ENCODE measurements at regions not wholly inside any gene's neighbourhood (a gene's known extent, or its start where the extent isn't known, plus 50 kb on each side); places are given as distances from the start of the nearest gene placed in this dataset.

DNA sequence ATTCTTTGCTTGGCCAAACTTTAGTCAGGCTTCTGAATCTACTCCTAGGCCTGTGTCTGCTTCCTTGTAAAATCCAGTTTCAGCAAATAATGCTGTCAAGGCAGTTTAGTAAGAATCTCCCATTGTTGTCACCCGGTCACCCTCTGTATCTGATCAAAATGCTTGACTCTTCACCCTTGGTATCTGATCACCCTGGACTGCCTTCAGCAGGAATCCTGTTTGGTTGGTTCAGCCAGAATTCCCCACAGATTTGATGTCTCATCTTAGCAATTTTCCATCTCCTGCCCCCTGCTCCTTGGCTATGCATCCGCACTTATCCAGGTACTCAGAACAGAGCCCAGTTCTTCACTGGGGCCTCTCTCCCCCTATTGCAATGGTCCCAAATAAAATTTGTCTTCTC lies 172.4 kb upstream of the UBL3 start:
- Histone ChIP-seq H3K9me1 (ENCODE audit: control insufficient read depth, insufficient read depth, low read length) (no peaks in the 10 kb centered on the region), H3K36me3 (ENCODE audit: control insufficient read depth, insufficient read depth, low read length) (no peaks in the 10 kb centered on the region), H2AFZ (ENCODE audit: low read depth, low read length) (no peak overlapping the region), H3K27me3 (ENCODE audit: control insufficient read depth in 2 of 2, insufficient read depth in 2 of 2, low read length in 2 of 2) (peaks cover 0 to 11% of the 10 kb centered on the region in 2 experiments; a peak in 2 of 5 replicates), H3K9me3 (replicated peaks; ENCODE audit: control insufficient read depth, insufficient read depth, low read depth, low read length) (no peaks in the 10 kb centered on the region), H3K79me2 (ENCODE audit: control insufficient read depth, insufficient read depth, low read length) (no peaks in the 10 kb centered on the region), H3K4me2 (ENCODE audit: insufficient read depth, low read length) (no peak overlapping the region), H3K27ac (ENCODE audit: extremely low read depth, low read depth, low read length) (no peak overlapping the region), H3K4me3 (no peak overlapping the region), H3K9ac (ENCODE audit: insufficient read depth in 1 of 2, low read depth in 2 of 2, low read length in 2 of 2) (no peak overlapping the region), H4K20me1 (replicated peaks; ENCODE audit: control insufficient read depth, insufficient read depth, low read length) (0 out of 2 replicates have a peak, but pooled peaks cover 3% of the 10 kb centered on the region), H3K4me1 (replicated peaks in 1 of 2; ENCODE audit: control insufficient read depth in 2 of 2, insufficient read depth in 2 of 2, low read length in 2 of 2) (no peaks in the 10 kb centered on the region)
- in situ Hi-C loops (cut with MboI) (no loop called here), intact Hi-C loops (cut with micrococcal nuclease) (no loop called here)
- ATAC-seq (no peak), DNase-seq (ENCODE audit: extremely low read depth in 1 of 4, low spot score in 3 of 4) (no peak), FAIRE-seq (no peak)
- TF ChIP-seq XRCC3 (IDR thresholded peaks at IDR 0.05), result no peak
- no peak for TF ChIP-seq ZKSCAN1 (IDR thresholded peaks at IDR 0.05; ENCODE audit: low read depth, low read length)
- no peak for TF ChIP-seq PHF20 (IDR thresholded peaks at IDR 0.05; ENCODE audit: partially characterized antibody)
- no peak for TF ChIP-seq HCFC1 (IDR thresholded peaks at IDR 0.05; ENCODE audit: low read depth, low read length)
- TF ChIP-seq SREBF2 (CRISPR knock-in tag; IDR thresholded peaks at IDR 0.05), result no peak
- TF ChIP-seq CBFA2T3 (IDR thresholded peaks at IDR 0.05), result no peak
- no peak for TF ChIP-seq MTA1 (IDR thresholded peaks at IDR 0.05; ENCODE audit: borderline replicate concordance)
- no peak for TF ChIP-seq JUND (IDR thresholded peaks at IDR 0.05; ENCODE audit: borderline replicate concordance, low read depth, low read length)
- TF ChIP-seq JUND (tag; IDR thresholded peaks at IDR 0.05; ENCODE audit: borderline replicate concordance, low read depth, low read length), result no peak
- no peak for TF ChIP-seq ZNF76 (CRISPR knock-in tag; IDR thresholded peaks at IDR 0.05; ENCODE audit: borderline replicate concordance)
- TF ChIP-seq FOXP1 (CRISPR knock-in tag; IDR thresholded peaks at IDR 0.05), result no peak
- no peak for TF ChIP-seq NCOA2 (IDR thresholded peaks at IDR 0.05; ENCODE audit: partially characterized antibody in 2 of 2)
- TF ChIP-seq, protein P1, sequence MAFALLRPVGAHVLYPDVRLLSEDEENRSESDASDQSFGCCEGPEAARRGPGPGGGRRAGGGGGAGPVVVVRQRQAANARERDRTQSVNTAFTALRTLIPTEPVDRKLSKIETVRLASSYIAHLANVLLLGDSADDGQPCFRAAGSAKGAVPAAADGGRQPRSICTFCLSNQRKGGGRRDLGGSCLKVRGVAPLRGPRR (CRISPR knock-in tag; IDR thresholded peaks at IDR 0.05), result no peak
- no peak for TF ChIP-seq MAFG (tag; conservative IDR thresholded peaks at IDR 0.05)
- no peak for TF ChIP-seq ZSCAN32 (CRISPR knock-in tag; IDR thresholded peaks at IDR 0.05)
- no peak for TF ChIP-seq ZNF507 (tag; conservative IDR thresholded peaks at IDR 0.05)
- no peak for TF ChIP-seq ZNF79 (CRISPR knock-in tag; IDR thresholded peaks at IDR 0.05; ENCODE audit: low read depth)
- ChIA-PET CTCF (ENCODE audit: low intra/inter-chr PET ratio) (no interaction called here), POLR2A (no interaction called here)
- 0% methylated on average over 2 of the region's 2 CpGs for WGBS (ENCODE audit: insufficient coverage, low coverage, missing lambda C conversion rate)
- BruUV-seq (replicated peaks), result no TSS peak
